ENCODE measurements at regions not wholly inside any gene's neighbourhood (a gene's known extent, or its start where the extent isn't known, plus 50 kb on each side); places are given as distances from the start of the nearest gene placed in this dataset.

DNA sequence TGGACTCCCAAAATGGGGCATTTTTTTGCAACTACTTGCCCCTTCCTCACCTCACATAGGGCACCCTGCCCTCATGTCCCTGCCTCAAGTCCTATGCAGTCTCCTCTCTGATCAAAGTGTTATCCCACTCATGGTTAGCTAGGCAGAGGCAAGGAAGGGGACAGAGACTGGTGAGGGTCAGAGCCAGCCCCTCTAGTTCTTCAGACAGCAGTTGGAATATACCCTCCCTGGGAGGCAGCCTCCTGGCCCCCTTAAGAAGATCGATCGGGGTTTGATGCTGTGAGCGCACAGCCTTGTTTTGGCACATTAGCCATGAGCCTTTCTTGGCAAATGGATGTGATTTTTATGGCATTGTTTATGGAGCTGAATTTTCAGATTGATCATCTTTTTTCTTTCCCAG lies 436.9 kb downstream of the BUD13 start:
- H3K27ac ChIP-seq (ENCODE audit: low read length), result no peak overlapping the region
- no peaks in the 10 kb centered on the region for H3K36me3 ChIP-seq (ENCODE audit: control insufficient read depth in 2 of 2, insufficient read depth in 2 of 2, low read length in 2 of 2)
- H3K9me3 ChIP-seq (ENCODE audit: control insufficient read depth in 2 of 2, low read length in 2 of 2), result peaks cover 0 to 6% of the 10 kb centered on the region in 2 donors
- no peaks in the 10 kb centered on the region for H3K4me1 ChIP-seq (ENCODE audit: control insufficient read depth, insufficient read depth, low read length)
- no peak overlapping the region for H3K9ac ChIP-seq (ENCODE audit: low read length in 2 of 2)
- no peak overlapping the region for H3K4me3 ChIP-seq (ENCODE audit: low read length in 2 of 2)
- H3K27me3 ChIP-seq (ENCODE audit: control insufficient read depth in 1 of 2, insufficient read depth in 2 of 2, low read length in 2 of 2), result peaks cover 0 to 2% of the 10 kb centered on the region in 2 donors

DNA sequence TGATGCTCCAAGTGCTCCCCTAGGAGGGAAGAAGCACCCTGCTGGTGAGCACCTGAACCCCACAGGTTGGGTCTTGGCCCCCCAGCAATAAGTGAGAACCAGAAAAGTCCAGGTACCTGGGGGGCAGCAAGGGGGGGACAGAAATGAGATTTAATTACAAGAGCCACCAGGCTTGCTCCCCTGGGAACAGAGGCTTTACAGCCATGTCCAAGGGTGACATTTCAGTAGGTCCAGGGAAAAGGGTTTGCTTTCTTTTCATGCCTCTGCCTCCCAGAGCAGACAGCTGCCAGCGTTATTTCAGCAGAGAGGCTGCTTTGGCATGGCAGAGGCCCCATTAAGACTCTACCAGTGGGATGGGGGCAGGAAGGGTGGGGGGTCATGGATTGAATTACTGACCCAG lies 437.7 kb downstream of the BUD13 start:
- Histone ChIP-seq H3K4me1 (ENCODE audit: control insufficient read depth, insufficient read depth, low read length) (no peaks in the 10 kb centered on the region), H3K9me3 (ENCODE audit: control insufficient read depth in 2 of 2, low read length in 2 of 2) (peaks cover 0 to 6% of the 10 kb centered on the region in 2 donors), H3K9ac (ENCODE audit: low read length in 2 of 2) (no peak overlapping the region), H3K27ac (ENCODE audit: low read length) (no peak overlapping the region), H3K27me3 (ENCODE audit: control insufficient read depth in 1 of 2, insufficient read depth in 2 of 2, low read length in 2 of 2) (peaks cover 0 to 2% of the 10 kb centered on the region in 2 donors), H3K4me3 (ENCODE audit: low read length in 2 of 2) (no peak overlapping the region), H3K36me3 (ENCODE audit: control insufficient read depth in 2 of 2, insufficient read depth in 2 of 2, low read length in 2 of 2) (no peaks in the 10 kb centered on the region)

DNA sequence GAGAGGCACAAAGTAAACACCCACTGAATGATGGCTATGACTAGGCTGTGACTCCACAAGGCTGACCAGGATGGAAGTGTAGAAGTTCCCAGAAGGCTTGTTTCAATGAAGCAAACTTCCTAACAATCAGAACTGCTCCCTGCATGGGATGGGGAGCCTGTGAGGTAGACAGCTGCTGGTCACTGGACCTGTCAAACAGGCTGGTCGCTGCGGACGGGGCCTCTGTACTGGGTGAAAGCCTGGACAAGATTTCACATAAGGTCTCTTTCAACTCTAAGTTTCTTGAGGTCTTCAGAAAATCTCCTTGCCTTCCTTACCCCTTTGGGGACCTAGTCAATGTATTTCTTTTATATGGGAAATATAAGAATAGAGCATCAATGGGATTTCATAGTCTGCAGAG lies 438.2 kb downstream of the BUD13 start:
- Histone ChIP-seq H3K36me3 (ENCODE audit: control insufficient read depth in 2 of 2, insufficient read depth in 2 of 2, low read length in 2 of 2) (no peaks in the 10 kb centered on the region), H3K4me1 (ENCODE audit: control insufficient read depth, insufficient read depth, low read length) (no peaks in the 10 kb centered on the region), H3K27ac (ENCODE audit: low read length) (no peak overlapping the region), H3K4me3 (ENCODE audit: low read length in 2 of 2) (no peak overlapping the region), H3K27me3 (ENCODE audit: control insufficient read depth in 1 of 2, insufficient read depth in 2 of 2, low read length in 2 of 2) (peaks cover 0 to 2% of the 10 kb centered on the region in 2 donors), H3K9ac (ENCODE audit: low read length in 2 of 2) (no peak overlapping the region), H3K9me3 (ENCODE audit: control insufficient read depth in 2 of 2, low read length in 2 of 2) (peaks cover 0 to 6% of the 10 kb centered on the region in 2 donors)

DNA sequence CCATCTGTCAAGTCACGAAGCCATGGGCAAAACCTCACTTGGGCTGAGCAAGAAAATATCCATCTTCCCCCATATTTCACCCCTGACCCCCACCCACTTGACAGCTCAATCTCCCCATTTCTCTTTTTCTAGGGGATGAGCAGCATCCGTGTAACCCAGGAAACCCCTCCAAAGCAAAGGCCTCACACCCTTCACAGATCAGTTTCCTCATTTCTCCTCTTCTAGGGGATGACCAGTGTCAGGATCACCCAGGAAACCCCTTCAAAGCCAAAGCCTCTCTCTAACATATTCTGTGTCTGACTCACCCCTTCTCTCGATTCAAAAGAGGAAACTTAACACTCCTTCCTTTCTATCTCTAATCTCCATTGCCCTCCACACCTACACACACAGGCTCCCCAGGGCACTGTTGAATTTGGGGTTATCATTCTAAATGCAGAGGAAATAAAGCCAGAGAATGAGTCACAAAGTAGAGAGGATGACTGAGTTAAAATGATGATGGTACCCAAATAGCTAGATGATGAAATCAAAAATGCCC lies 439.7 kb downstream of the BUD13 start:
- peaks cover 0 to 6% of the 10 kb centered on the region in 2 donors for H3K9me3 ChIP-seq (ENCODE audit: control insufficient read depth in 2 of 2, low read length in 2 of 2)
- H3K36me3 ChIP-seq (ENCODE audit: control insufficient read depth in 2 of 2, insufficient read depth in 2 of 2, low read length in 2 of 2), result no peaks in the 10 kb centered on the region
- H3K4me1 ChIP-seq (ENCODE audit: control insufficient read depth, insufficient read depth, low read length), result no peaks in the 10 kb centered on the region
- H3K27ac ChIP-seq (ENCODE audit: low read length), result no peak overlapping the region
- H3K9ac ChIP-seq (ENCODE audit: low read length in 2 of 2), result no peak overlapping the region
- peaks cover 0 to 2% of the 10 kb centered on the region in 2 donors for H3K27me3 ChIP-seq (ENCODE audit: control insufficient read depth in 1 of 2, insufficient read depth in 2 of 2, low read length in 2 of 2)
- no peak overlapping the region for H3K4me3 ChIP-seq (ENCODE audit: low read length in 2 of 2)

DNA sequence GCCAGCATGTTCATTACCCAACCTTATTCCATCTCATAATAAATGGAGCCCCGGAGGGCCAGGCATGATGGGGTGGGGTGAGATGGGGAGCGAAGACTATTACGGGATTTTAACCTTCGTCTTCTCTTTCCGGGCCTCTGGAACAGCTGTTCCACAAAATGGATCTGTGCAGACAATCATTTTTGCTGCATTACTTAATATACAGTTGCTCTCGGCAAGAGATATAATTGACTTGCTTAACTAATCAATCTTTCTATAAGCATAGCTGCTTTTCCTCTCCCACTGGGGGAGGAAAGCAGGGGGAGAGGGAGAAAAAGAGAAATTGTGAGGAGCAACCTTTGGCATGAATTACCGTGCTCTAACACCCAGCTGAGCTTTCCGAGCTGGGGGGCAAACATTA lies 440.4 kb downstream of the BUD13 start:
- H3K27ac ChIP-seq (ENCODE audit: low read length), result no peak overlapping the region
- no peak overlapping the region for H3K9ac ChIP-seq (ENCODE audit: low read length in 2 of 2)
- no peaks in the 10 kb centered on the region for H3K36me3 ChIP-seq (ENCODE audit: control insufficient read depth in 2 of 2, insufficient read depth in 2 of 2, low read length in 2 of 2)
- H3K9me3 ChIP-seq (ENCODE audit: control insufficient read depth in 2 of 2, low read length in 2 of 2), result peaks cover 0 to 5% of the 10 kb centered on the region in 2 donors
- H3K4me3 ChIP-seq (ENCODE audit: low read length in 2 of 2), result no peak overlapping the region
- H3K27me3 ChIP-seq (ENCODE audit: control insufficient read depth in 1 of 2, insufficient read depth in 2 of 2, low read length in 2 of 2), result peaks cover 0 to 2% of the 10 kb centered on the region in 2 donors
- no peaks in the 10 kb centered on the region for H3K4me1 ChIP-seq (ENCODE audit: control insufficient read depth, insufficient read depth, low read length)

DNA sequence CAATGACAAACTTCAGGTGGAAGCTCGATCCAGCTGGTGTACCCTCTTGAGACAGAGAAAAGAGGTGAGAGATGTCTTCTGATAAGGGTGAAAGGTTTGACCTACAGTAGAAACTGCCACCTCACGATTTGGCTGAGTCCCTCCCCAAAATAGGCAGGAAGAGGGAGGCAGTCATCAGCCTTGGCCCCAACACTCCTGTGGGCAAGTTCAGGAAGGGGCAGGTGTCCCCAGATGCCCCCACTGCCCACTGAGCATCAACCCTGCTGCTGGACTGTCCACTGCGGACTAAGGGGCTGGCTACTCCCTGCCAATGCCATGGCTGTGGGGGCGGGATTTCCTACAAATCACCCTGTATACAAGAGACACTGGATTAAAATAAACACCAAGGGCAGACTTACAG lies 441.4 kb downstream of the BUD13 start:
- H3K36me3 ChIP-seq (ENCODE audit: control insufficient read depth in 2 of 2, insufficient read depth in 2 of 2, low read length in 2 of 2), result no peaks in the 10 kb centered on the region
- H3K4me1 ChIP-seq (ENCODE audit: control insufficient read depth, insufficient read depth, low read length), result no peaks in the 10 kb centered on the region
- no peak overlapping the region for H3K27ac ChIP-seq (ENCODE audit: low read length)
- H3K9me3 ChIP-seq (ENCODE audit: control insufficient read depth in 2 of 2, low read length in 2 of 2), result no peaks in the 10 kb centered on the region
- H3K27me3 ChIP-seq (ENCODE audit: control insufficient read depth in 1 of 2, insufficient read depth in 2 of 2, low read length in 2 of 2), result peaks cover 0 to 4% of the 10 kb centered on the region in 2 donors
- H3K9ac ChIP-seq (ENCODE audit: low read length in 2 of 2), result no peak overlapping the region
- no peak overlapping the region for H3K4me3 ChIP-seq (ENCODE audit: low read length in 2 of 2)

DNA sequence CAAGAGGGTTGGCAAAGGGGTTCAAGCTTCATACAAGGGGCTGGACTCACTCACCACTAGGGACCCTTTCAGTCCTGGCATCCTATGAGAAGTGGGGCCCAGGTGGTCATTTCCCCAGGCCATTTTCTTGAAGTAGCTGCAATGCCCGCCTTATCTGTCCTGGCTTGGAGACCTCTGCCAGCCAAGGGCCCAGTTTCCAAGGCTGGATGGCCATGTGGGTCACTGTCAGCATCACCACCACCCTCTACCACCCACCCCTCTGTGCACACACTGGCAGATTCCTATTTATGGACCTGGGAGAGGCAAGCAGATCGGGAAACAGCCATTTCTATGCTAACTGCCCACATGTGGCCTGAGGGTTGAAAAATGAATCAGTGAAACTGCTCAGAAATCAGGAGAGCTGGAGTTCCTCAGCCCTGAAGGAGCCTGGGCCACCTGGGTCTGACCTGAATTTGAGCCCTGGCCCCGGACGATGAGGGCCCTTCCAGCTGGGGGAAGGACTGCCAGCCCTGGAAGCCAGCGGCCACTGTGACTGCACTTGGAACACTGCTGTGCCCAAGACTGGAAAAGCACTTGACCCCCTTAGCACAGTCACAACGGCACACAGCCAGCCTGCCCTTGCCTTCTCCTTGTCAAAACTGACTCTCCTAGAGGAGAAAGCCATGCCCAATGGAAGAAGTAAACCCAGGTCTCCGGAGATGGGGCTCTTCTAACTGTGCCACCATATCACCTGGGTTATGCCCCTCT lies 442.2 kb downstream of the BUD13 start:
- Histone ChIP-seq H3K4me1 (ENCODE audit: control insufficient read depth, insufficient read depth, low read length) (no peaks in the 10 kb centered on the region), H3K36me3 (ENCODE audit: control insufficient read depth in 2 of 2, insufficient read depth in 2 of 2, low read length in 2 of 2) (no peaks in the 10 kb centered on the region), H3K9me3 (ENCODE audit: control insufficient read depth in 2 of 2, low read length in 2 of 2) (no peaks in the 10 kb centered on the region), H3K27me3 (ENCODE audit: control insufficient read depth in 1 of 2, insufficient read depth in 2 of 2, low read length in 2 of 2) (peaks cover 0 to 5% of the 10 kb centered on the region in 2 donors), H3K27ac (ENCODE audit: low read length) (no peak overlapping the region), H3K9ac (ENCODE audit: low read length in 2 of 2) (no peak overlapping the region), H3K4me3 (ENCODE audit: low read length in 2 of 2) (no peak overlapping the region)

DNA sequence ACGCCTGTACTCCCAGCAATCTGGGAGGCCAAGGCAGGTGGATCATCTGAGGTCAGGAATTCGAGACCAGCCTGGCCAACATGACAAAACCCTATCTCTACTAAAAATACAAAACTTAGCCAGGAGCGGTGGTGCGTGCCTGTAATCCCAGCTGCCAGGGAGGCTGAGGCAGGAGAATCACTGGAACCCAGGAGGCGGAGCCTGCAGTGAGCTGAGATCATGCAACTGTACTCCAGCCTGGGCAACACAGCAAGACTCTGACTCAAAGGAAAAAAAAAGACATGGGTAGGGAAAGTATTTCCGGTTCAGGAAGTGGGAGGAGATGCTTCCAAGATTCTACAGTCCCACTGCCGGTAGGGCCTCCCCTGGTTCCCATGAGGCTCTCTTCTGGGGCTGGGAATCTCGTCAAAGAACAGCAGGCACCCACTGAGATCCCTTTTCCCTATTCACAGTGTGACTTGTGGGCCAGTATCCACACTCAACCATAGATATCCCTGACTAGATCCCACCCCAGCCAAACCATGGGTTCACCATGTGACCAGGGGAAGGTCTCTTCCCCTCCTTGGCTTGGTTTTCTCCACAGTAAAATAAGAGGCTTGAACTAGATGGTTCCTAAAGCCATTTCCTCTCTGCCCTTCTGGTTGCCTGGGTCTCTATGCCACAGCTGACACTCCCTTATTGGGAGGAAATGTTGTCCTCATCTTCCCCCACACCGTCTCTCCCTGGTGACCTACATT lies 443.3 kb downstream of the BUD13 start:
- Histone ChIP-seq H3K9ac (ENCODE audit: low read length in 2 of 2) (no peak overlapping the region), H3K27ac (ENCODE audit: low read length) (no peak overlapping the region), H3K36me3 (ENCODE audit: control insufficient read depth in 2 of 2, insufficient read depth in 2 of 2, low read length in 2 of 2) (no peaks in the 10 kb centered on the region), H3K9me3 (ENCODE audit: control insufficient read depth in 2 of 2, low read length in 2 of 2) (no peaks in the 10 kb centered on the region), H3K27me3 (ENCODE audit: control insufficient read depth in 1 of 2, insufficient read depth in 2 of 2, low read length in 2 of 2) (peaks cover 0 to 3% of the 10 kb centered on the region in 2 donors), H3K4me3 (ENCODE audit: low read length in 2 of 2) (no peak overlapping the region), H3K4me1 (ENCODE audit: control insufficient read depth, insufficient read depth, low read length) (no peaks in the 10 kb centered on the region)

DNA sequence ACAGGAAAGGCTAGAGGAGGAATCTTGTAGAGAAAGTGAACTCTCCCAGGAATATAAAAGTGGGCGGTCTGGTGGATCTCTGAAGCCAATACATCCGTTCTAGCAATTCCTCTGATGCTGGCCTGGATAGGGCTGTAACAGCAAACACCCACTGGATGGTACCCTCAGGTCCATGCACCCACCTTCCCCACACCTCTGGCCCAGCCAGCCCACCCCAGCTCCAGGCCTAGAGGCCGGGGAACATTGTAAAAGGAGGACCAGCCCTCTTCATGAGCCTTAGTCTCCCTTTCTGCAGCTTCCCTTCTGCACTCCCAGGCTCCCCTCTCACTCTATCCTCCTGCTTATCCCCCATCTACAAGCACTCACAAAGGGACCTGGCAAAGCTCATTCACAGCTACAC lies 443.9 kb downstream of the BUD13 start:
- H3K9me3 ChIP-seq (ENCODE audit: control insufficient read depth in 2 of 2, low read length in 2 of 2), result no peaks in the 10 kb centered on the region
- H3K9ac ChIP-seq (ENCODE audit: low read length in 2 of 2), result no peak overlapping the region
- H3K4me3 ChIP-seq (ENCODE audit: low read length in 2 of 2), result no peak overlapping the region
- no peak overlapping the region for H3K27ac ChIP-seq (ENCODE audit: low read length)
- H3K36me3 ChIP-seq (ENCODE audit: control insufficient read depth in 2 of 2, insufficient read depth in 2 of 2, low read length in 2 of 2), result no peaks in the 10 kb centered on the region
- peaks cover 0 to 3% of the 10 kb centered on the region in 2 donors for H3K27me3 ChIP-seq (ENCODE audit: control insufficient read depth in 1 of 2, insufficient read depth in 2 of 2, low read length in 2 of 2)
- no peaks in the 10 kb centered on the region for H3K4me1 ChIP-seq (ENCODE audit: control insufficient read depth, insufficient read depth, low read length)

DNA sequence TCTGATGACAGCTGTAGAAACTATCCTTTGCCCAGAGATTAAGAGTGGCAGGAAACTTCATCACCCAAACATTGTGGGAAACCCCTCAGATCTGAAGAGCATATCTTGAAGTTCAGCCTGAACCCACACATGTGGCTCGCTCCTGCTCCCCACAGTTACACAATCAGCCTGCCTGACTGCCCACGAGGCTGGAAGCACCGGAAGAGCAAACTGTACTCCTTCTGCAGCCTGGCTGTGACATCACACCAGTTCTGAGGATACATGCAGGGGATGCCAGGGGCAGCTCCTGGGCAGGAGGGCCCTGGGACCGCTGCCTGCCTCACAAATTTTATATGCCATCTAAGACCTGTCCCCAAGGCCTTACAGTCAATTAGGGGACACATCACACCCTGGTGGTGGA lies 444.4 kb downstream of the BUD13 start:
- Histone ChIP-seq H3K36me3 (ENCODE audit: control insufficient read depth in 2 of 2, insufficient read depth in 2 of 2, low read length in 2 of 2) (no peaks in the 10 kb centered on the region), H3K9me3 (ENCODE audit: control insufficient read depth in 2 of 2, low read length in 2 of 2) (no peaks in the 10 kb centered on the region), H3K4me3 (ENCODE audit: low read length in 2 of 2) (no peak overlapping the region), H3K9ac (ENCODE audit: low read length in 2 of 2) (no peak overlapping the region), H3K27me3 (ENCODE audit: control insufficient read depth in 1 of 2, insufficient read depth in 2 of 2, low read length in 2 of 2) (peaks cover 0 to 3% of the 10 kb centered on the region in 2 donors), H3K4me1 (ENCODE audit: control insufficient read depth, insufficient read depth, low read length) (no peaks in the 10 kb centered on the region), H3K27ac (ENCODE audit: low read length) (no peak overlapping the region)

DNA sequence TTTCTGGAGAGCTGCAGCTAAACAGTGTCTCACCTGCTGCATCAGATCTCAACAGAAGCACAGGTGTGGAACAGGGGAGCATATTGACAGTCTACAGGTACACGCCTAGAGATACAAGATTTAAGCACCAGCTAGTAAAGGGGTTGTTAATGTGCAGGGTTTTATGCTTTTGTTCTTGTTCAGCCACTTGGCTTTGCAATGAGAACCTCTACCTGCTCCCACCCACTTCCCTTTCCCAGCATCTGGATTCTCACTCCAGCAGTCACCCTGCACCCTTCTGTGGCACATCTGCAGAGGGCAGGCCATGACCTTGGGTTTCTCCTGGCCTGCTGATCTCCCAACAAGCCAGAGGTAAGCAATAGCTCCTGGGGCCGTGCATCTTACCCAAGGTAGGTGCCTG lies 446.6 kb downstream of the BUD13 start:
- no peak overlapping the region for H3K9ac ChIP-seq (ENCODE audit: low read length in 2 of 2)
- no peak overlapping the region for H3K27ac ChIP-seq (ENCODE audit: low read length)
- H3K9me3 ChIP-seq (ENCODE audit: control insufficient read depth in 2 of 2, low read length in 2 of 2), result no peaks in the 10 kb centered on the region
- H3K27me3 ChIP-seq (ENCODE audit: control insufficient read depth in 1 of 2, insufficient read depth in 2 of 2, low read length in 2 of 2), result peaks cover 0 to 3% of the 10 kb centered on the region in 2 donors
- no peak overlapping the region for H3K4me3 ChIP-seq (ENCODE audit: low read length in 2 of 2)
- H3K4me1 ChIP-seq (ENCODE audit: control insufficient read depth, insufficient read depth, low read length), result no peaks in the 10 kb centered on the region
- no peaks in the 10 kb centered on the region for H3K36me3 ChIP-seq (ENCODE audit: control insufficient read depth in 2 of 2, insufficient read depth in 2 of 2, low read length in 2 of 2)

All from stomach smooth muscle (tissue), 2 donors.